Germinal center (tissue), 1 donor: ENCODE measurements at regions not wholly inside any gene's neighbourhood (a gene's known extent, or its start where the extent isn't known, plus 50 kb on each side); places are given as distances from the start of the nearest gene placed in this dataset.
"Not testable (repeated sequence)": the region's sequence is repeated elsewhere in the genome, so short reads cannot be mapped to it uniquely, and the experiment has no call there.

Experiments used
- DNase-seq: peaks from one replicate; pipeline ENCODE4 v3.0.0; 2012; ENCODE audit warnings: mixed read lengths, low spot score

DNA sequence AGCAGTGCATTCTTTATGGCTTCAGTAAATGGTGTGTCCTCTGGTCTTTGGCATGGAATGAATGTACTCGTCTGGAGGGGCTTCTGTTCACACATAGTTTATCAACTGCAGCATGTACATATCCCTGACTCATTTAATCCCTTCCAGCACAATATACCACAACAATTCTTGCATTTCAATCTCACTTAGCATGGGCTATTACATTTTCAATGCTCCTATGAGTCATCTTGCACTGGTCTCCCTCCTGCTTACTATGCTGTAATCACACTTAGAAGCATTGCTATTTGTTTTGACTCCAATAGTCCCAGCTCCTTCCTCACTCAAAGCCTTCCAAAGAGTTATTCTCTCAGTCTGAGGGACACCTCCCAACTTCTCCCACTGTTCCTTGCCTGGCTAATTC, 180.9 kb upstream of the NUDT10 start:
- DNase-seq: no peak

DNA sequence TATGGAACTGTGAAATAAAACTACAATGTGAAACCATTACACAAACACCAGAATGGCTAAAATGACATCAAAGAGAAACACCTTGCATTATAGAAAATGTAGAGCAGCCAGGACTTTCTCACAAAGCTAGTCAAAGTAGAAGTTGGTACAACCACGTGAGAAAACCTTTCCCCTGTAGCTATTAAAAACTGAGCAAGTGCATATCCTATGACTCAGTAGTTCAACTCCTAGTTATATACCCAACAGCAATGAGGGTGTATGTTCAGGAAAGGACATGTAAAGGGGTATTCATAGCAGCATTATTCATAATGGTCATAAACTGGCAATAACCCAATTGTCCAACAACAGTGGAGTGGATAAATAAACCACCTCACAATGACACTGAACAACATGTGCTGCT, 177.5 kb upstream of the NUDT10 start:
- no peak for DNase-seq

- no peak for DNase-seq
Observed at GRCh38 chrX:51155566-51155965, 177.1 kb upstream of the NUDT10 start.

- no peak for DNase-seq
Observed at GRCh38 chrX:51158231-51158630, 174.4 kb upstream of the NUDT10 start.

GRCh38 chrX:51159378-51159777, 173.2 kb upstream of the NUDT10 start:
- DNase-seq: not testable (repeated sequence)

GRCh38 chrX:51163730-51164129, 168.9 kb upstream of the NUDT10 start:
- DNase-seq: no peak

DNA sequence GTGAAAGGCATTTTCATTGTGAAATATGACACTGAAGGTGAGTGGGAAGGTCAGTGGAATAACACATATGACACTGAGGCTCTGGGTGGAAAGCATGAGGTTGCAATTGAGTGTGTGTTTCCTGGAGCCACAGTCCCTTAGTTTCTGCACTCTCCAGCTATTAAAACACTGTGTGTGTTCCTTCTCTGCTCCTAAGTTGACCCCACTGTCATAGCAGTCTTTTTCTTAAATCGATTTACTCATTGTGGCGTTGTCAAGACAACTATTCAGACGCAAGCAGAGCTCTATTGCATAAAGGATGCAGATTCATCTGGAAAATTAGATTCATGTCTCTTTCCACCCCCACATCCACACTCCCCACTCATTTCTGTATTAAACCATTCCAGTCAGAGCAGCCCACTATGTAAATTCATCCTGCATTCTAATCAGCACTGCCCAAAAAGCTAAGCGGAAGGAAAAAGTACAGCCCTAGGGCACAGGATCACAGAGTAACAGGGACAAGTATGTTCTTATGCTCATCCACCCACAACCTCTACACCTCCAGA, 154.2 kb upstream of the NUDT10 start:
- DNase-seq: not testable (repeated sequence)

DNA sequence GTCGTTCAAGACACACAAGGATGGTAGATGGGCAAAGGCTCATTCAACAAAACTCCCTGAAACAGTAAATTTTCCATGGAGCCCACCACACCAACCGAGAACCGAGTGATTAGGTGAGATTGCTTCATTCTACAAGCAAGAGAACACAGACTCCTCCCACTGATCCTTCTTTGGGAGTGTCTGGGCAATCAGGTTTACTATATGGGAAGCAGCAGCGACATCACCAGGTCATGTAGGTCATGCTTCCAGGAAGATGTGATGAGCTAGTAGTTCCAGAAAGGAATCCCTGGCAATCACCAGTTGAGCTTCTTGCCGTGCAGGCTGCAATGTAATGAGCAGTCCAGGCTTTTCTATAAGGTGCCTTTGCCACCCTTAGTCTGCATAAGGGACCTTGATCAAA, 152.8 kb upstream of the NUDT10 start:
- DNase-seq: not testable (repeated sequence)

- peak; percentile 2 for DNase-seq
Observed at GRCh38 chrX:51182545-51182944, 150.1 kb upstream of the NUDT10 start.

- DNase-seq: no peak
Observed at GRCh38 chrX:51192104-51192503, 140.5 kb upstream of the NUDT10 start.

- no peak for DNase-seq
Observed at GRCh38 chrX:51215266-51215665, 117.4 kb upstream of the NUDT10 start.

- DNase-seq: no peak
Observed at GRCh38 chrX:51215856-51216255, 116.8 kb upstream of the NUDT10 start.

GRCh38 chrX:51242212-51242611, 90.4 kb upstream of the NUDT10 start:
- no peak for DNase-seq

GRCh38 chrX:51257490-51257889, 75.1 kb upstream of the NUDT10 start:
- DNase-seq: no peak

DNA sequence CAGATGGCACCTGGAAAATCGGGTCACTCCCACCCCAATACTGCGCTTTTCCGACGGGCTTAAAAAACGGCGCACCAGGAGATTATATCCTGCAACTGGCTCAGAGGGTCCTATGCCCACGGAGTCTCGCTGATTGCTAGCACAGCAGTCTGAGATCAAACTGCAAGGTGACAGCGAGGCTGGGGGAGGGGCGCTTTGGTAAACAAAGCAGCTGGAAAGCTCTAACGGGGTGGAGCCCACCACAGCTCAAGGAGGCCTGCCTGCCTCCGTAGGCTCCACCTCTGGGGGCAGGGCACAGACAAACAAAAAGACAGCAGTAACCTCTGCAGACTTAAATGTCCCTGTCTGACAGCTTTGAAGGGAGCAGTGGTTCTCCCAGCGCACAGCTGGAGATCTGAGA, 70.4 kb upstream of the NUDT10 start:
- not testable (repeated sequence) for DNase-seq

DNA sequence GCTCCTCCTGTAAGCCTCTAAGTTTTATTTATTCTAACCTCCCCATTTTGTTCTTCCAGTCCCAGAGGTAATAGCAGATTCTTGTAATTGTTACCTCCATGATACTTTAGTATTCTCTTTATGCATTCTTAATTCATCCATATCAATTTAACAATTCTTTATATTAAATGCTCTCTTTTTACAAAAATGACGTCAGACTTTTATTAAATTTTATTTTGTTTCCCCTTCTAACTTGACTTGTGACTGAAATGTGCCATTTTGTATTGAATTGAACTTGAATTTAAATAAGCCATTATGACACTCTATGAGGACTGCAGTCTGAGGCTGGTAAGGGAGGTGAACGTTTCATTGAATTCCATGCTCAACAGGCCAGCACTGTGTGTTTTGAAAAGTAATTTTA, 60.0 kb upstream of the NUDT10 start:
- no peak for DNase-seq

DNA sequence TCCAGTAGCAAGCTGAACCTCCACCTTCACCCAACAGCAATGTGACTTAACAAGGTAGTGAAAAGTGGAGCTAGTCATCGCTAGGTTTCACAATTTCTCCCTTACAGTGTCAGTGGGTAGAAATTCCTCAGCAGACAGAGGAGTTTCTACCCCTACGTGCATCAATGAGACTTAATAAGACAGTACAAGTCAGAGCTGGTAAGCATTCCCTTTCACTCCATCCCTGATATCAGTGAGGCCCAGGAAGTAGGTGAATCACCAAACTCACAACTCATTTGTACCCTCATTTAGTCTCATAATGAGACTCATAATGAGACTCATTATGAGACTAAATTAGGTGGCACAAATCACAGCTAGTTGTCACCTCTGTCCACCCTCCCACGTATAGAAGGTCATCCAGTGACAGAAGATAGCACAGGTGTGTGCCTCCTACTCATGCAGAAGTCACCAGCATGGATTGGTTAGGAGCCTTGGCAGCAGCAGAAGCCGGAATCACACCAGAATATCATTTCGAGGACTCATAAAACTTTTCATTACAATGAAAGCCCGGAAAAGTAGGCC, 50.8 kb upstream of the NUDT10 start:
- no peak for DNase-seq
